ENCODE measurements at regions not wholly inside any gene's neighbourhood (a gene's known extent, or its start where the extent isn't known, plus 50 kb on each side); places are given as distances from the start of the nearest gene placed in this dataset.
"Not testable (repeated sequence)": the region's sequence is repeated elsewhere in the genome, so short reads cannot be mapped to it uniquely, and the experiment has no call there.

DNA sequence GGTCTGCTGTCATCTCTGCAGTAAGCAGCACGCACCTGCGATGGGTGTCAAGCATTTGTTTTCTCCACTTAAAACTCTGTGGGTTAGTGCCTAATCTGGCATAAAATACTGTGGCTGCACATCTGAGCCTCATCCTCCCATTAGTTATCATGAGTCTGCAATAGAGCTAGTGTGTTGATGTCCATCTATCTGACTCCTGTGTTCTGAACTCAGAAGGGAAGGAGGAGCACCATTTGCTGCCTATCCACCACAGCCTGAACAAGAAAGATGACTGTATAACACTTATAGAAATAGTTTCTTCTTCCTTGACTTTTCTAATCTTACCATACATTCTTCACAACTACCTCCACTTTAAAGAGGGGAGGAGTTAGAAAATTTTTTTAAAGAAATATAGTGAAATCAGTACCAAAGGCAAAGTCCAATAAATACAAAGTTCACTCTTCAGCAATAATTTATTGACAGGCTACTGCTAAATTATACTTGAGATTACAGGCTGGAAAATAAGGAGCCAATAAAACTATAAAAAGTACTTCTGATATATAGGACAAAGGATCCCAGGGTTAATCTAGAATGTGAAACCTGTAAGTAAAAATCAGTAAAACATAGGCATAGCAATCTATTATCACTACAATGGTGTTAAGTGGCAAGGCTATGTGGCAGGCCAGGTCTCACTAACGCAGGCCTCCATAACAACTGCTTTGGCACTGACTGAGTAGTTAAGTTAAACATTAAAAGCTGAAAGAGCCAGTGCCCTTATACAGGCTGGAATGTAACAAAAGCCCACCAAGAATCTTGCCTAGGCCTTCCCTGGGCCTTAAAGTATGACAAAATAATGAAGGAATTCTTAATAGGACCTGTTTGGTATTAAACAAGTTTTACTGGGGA is 70.2 kb downstream of the LGALS9C start:
- DNase-seq: not testable (repeated sequence)

DNA sequence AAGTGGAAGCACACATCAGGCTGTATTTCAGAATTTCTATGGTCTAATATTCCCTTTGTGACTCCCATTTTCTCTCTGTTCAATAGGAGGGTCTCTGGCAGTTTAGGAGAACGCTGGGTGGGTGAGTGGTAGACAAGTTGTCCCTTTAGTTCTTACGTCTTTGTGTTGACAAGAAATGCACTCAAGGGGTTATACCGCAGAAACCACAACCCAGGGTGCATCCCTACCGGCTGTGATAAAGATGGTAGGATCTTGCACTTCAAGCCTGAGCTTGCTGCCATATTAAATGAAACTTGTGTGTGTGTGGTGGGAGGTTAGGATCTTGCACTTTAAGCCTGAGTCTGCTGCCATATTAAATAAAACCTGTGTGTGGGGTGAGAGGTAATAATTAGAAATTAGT is 80.5 kb downstream of the LGALS9C start:
- DNase-seq: not testable (repeated sequence)

DNA sequence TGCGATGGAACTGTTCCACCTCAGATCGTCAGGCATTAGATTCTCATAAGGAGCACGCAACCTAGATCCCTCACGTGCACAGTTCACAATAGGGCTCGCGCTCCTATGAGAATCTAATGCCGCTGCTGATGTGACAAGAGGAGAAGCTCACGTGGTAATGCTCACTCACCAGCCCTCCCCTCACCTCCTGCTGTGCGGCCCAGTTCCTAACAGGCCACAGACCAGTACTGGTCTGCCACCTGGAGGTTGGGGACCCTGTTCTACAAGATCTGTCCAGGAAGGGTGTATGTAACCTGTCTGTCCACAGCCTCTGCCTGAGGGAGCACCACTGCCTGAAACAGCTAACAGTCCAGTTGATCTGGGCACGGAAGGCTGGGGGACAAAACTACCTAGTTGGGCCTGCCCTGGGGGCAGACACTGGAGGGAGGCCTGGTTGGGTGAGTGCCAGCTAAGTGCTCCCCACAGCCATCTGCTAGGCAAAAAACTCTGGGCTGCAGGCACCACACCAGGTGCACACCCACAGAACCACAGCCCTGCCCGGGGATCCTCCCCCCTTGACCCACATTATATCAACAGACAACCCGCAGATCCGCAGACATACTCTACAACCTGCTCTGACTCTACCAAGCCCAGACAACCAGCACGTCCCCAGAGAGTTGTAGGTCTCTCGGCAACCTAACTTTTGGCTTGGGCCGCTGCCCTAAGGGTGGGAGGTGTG is 80.7 kb downstream of the TBC1D28 start:
- not testable (repeated sequence) for DNase-seq

DNA sequence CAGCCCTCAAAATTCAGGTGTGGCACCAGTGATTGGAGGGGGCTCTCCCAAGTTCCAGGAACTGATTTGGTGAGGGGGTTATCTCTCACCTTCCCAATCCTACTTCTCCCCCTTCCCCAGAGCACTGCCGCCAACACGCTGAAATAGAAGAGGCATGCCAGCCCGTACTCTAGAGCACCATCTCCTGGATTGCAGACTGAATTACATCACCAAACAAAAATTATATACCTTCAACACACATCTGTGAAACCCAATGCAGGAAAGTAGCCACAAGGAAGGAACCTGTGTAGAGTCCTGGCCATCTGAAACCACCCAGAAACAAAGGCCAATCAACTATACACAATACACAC is 80.1 kb downstream of the TBC1D28 start:
- peak; percentile 37 to 59 (median 51) for DNase-seq

DNA sequence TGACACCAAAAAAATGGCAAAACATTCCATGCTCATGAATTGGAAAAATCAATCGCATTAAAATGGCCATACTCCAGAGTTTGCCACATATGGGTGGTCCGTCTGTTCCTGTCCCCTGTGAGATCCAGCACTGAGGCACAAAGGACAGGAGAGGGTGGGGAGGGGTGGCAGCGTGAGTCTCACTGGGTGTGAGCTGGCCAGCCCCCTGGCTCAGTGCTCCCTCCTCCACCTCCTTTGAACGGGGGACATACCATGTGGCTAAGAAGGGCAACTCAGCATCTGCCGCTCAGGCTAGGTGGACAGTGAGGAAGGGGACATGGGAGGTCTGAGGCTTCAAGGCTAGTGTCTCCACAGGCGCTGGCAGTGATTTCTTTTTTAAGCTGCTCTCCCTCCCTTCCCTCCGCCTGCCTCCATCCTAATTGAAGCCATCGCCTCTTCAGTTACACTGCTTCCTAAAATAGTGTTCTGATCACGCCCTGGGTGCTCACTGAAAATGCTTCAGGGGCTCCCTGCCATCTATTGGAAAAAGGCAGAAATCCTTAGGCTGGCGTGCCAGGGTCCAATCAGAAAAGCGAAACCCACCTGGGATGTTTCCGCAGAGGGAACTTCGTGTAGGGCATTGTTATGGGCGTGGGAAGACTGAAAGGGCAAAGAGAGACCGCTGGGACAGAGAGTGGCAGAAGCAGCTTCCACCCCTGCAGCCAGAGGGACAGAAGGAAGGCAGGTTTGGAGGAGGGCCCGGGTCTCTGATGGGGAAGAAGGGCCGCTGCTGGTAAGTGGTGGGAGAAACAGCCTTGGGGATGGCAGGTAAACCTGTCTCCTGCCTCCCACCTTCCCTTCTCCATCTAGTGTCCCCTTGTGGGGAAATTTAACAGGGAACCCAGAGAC is 75.8 kb downstream of the TBC1D28 start:
- DNase-seq: not testable (repeated sequence)

DNA sequence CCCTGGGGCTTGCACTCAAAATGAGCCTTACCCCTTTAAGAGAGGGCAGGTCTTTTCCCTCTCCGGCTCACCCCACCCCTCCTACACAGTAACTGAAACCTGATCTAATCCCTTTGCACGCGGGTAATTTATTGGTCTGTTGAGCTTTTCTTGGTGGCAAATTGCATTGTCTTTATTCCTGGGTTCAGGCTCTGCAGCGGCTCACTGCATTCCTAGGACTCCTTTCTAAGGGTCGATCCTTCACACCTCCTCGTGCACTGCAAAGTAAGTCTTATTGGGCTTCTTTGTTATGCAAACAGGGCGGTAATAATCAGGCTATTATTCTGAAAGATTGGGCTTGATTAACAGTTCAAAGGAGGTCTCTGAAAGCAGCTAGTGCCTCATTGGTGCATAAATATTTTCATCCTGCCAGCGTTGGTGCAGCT is 74.7 kb downstream of the TBC1D28 start:
- not testable (repeated sequence) for DNase-seq

DNA sequence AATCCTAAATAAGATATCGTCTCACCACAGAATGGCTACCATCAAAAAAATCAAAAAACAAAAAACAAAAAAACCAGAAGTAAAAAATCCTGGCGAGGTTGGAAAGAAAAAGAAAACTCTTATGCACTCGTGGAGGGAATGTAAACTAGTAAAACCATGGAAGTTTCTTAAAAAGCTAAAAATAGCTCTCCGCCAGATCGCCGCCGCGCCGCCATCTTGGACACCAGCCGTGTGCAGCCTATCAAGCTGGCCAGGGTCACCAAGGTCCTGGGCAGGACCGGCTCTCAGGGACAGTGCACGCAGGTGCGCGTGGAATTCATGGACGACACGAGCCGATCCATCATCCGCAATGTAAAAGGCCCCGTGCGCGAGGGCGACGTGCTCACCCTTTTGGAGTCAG is 71.7 kb downstream of the TBC1D28 start:
- not testable (repeated sequence) for DNase-seq

DNA sequence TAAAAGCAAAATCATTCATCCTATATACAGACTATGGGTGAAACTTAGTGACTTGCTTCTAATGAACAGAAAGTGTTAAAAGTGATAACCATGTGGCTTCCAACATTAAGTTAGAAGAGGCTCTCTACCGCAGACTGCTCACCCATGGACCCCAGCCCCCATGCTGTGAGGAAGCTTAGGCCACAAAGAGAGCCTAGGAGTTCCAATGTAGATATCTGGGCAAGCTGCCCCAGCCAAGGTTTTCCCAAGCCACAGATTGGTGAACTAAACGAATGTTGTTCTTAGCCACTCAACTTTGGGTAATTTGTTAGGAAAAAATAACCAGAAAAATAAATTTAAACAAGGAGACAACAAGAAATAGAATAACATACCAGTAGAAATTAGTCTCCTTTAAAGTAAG is 70.1 kb downstream of the TBC1D28 start:
- peak in 1 of 3 donors; percentile 1 for DNase-seq
